Muscle of arm (tissue), 1 donor: ENCODE measurements at regions not wholly inside any gene's neighbourhood (a gene's known extent, or its start where the extent isn't known, plus 50 kb on each side); places are given as distances from the start of the nearest gene placed in this dataset.

ENCODE experiments used
- DNase-seq: peaks from one replicate; pipeline ENCODE4 v3.0.0-alpha.2; 2013

DNA sequence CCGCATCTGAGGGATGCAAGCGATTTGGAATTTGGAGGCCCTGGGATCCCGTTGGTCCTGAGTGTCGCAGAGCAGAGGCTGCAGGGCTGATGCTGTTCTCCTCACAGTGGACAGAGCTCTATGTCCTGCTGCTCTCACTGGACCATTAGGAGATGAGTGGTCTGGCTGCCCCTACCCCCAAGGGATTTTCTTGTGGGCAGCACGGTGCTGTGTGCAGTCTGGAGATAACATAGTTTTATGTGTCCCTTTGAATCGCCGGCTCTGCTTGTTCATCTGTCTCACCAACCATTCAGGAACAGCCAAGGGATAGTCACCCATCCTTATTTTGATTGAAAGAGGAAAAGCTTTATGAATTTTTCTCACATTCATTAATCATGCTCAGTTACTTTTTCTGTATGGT is 49.9 kb downstream of the CHRM3 start:
- DNase-seq, result no peak

DNA sequence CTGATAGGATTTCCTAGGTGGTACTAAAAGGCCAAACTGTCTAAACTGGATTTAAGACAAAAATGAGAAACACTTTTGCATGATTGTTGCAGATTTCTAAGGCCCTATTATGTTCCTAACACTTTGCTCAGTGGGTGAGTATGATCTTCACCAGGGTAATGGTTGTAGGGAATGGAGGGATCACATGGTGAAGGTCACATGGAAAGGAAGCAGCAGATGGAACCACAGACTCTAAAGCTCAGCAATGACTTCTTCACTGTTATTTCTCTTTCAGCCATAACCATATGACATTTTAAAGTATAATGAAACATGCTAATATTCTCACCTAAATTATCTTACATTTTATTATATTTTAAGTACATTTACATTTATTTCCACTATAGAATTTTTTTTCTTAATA is 51.5 kb downstream of the CHRM3 start:
- DNase-seq, result no peak

DNA sequence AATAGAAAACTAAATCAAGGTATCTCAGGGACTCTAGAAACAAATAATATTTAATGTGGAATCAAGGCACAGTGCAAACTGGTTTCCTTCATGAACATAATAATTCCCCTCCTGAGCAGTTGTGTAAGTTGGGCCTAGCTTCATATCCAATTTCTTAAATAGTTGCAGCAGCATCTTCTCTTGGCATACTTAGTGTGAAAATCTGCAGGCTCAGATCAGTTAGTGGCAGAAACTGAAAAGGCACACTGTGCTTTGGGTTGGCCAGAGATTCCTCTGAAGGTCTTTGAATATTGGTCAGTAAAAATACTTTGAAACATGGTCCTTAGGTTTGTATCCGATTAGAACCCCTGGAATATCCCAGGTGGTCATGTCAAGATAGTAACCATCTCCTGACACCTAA is 52.5 kb downstream of the CHRM3 start:
- no peak for DNase-seq

- peak; percentile 20 for DNase-seq
Observed at GRCh38 chr1:239443361-239443760, 57.0 kb downstream of the CHRM3 start.

- no peak for DNase-seq
Observed at GRCh38 chr1:239446611-239447010, 60.2 kb downstream of the CHRM3 start.

- DNase-seq, result no peak
Observed at GRCh38 chr1:239448911-239449310, 62.5 kb downstream of the CHRM3 start.

GRCh38 chr1:239455743-239456142 is 69.4 kb downstream of the CHRM3 start:
- no peak for DNase-seq

DNA sequence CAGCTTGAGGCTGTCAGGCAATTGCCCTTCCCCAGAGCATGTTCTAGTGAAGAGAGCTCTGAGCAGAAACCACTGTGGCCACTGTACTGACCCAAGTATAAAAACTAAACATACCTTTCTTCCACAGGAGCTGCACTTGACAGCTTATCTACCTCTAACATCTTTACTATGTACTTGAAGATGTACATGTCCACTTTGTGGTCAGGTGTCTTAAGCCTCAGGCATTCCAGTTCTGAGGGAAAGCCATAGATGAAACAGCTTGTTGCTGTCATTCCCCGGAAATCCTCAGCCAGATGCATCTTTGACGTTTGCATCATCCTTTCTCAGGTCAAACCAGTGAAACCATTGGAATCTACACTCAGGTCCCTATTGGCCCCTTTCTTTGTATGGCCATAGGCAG is 70.4 kb downstream of the CHRM3 start:
- no peak for DNase-seq

GRCh38 chr1:239457491-239458143 is 71.2 kb downstream of the CHRM3 start:
- no peak for DNase-seq

DNA sequence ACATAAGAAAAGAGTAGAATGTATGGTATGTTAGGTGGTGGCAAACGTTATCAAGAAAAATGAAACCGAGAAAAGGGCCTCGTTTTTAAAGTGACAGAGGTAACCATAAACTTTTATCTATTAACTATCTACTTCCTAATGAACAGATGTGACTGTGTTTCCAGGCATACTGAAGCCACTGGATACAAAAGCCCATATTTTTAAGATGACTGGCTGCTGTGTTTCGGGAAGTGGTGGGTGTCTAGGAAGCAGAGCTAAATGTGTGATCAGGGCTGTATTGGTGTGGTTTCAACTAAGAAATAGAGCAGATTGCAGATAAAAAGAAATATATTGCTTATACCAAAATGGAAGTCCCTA is 71.8 kb downstream of the CHRM3 start:
- DNase-seq, result no peak

DNA sequence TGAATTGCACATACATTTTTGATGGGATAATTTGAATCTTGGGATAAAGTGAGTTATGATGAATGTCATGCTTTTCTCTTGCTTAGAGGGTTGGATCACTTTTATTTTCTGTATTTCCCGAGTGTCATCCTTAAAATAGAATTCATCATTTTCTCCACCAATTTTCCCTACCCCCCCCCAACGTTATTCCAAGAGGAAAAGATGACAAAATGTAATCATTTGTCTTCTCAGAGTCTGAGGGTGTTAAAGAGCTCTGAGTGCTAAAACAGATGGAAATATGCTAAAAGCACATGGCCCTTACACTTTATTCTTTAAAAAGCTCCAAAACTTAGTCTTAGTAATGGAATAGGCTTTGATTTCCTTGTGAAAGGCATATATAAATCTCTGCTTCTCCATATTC is 81.4 kb downstream of the CHRM3 start:
- peak; percentile 19 for DNase-seq

DNA sequence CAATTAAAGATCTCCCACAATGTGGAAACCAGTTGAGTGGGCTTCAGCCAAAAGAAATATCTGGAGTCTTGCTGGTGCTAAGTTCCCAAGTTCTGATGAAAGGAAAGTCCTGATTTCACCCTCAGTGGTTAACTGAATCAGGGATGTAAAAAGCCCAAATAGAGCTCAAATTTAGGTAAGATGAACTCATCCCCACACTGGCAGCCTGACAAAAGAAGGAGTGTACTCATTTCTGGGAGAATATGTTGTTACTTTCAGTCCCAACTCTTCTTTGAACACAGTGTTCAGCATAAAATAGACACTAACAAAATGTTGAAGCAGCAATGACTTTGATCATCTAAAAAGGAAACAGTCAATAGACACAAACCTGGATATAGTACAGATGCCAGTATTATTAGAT is 91.7 kb downstream of the CHRM3 start:
- DNase-seq, result no peak

DNA sequence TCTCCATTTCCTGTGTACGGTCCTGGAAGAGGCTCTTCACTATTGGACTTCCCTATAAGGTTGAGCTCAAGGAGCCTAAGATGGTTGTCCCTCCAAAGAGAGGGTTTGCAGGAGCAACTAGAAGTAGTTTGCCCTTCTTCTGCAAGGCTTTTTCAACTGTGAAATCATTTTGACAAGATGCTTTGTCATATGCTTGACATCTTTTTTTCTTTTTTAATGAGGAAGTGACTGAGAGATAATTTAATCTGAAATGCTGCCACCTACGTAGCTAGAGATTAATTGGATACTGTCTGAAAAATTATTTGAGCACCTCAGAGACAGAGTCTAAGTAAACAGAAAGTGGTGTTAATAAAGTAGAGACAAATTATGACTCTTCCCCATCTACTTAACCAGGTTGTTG is 97.0 kb downstream of the CHRM3 start:
- no peak for DNase-seq

GRCh38 chr1:239493811-239494414 is 107.5 kb downstream of the CHRM3 start:
- DNase-seq, result peak; percentile 7

- no peak for DNase-seq
Observed at GRCh38 chr1:239505094-239505493, 118.7 kb downstream of the CHRM3 start.

DNA sequence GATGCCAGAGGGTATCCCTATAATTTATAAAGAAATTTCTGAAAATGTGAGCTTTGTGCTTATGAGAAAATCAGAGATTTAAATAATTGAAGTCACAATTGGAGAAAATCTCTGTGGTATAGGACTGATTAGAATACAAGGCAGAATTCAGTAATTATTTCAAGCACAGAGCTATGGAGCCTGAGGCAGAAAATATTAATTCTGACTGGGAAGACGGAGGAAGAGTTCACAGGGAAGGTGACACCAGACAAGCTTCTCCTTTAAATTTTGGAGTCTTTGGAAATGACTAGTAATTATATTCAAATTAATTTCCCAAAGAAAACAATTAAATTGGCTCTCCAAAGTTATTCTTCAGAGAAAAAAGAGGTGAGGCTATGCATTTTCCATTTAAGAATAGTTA is 121.5 kb downstream of the CHRM3 start:
- no peak for DNase-seq

DNA sequence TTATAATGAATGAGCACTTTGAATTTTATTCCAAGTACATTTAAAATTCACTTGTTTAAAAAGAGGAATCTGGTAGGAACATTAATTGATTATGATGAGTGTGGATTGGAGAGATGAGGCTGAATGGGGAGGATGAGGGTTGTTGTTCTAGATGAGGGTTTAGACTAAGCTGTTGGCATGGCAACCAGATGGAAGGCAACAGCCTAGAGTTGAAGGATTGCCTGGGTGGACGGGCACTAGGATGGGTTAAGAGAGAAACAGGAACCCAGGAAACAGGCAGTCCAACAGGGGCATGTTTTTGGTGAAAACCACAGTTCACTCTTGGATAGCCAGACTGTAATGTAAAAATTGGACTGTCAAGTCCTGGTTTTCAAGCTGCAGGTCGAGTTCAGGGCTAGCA is 125.5 kb downstream of the CHRM3 start:
- no peak for DNase-seq

DNA sequence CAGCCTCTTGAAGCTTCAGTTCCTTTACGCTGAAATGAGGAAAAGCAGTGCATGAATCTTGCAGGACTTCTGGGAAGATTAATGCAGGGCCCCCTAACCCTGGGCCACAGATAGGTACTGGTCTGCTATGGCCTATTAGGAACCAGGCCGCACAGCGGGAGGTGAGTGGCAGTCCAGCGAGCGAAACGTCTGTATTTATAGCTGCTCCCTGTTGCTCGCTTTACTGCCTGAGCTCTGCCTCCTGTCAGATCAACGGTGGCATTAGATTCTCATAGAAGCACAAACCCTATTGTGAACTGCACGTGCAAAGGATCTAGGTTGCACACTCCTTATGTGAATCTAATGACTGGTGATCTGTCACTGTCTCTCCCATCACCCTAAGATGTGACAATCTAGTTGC is 130.2 kb downstream of the CHRM3 start:
- DNase-seq, result no peak

DNA sequence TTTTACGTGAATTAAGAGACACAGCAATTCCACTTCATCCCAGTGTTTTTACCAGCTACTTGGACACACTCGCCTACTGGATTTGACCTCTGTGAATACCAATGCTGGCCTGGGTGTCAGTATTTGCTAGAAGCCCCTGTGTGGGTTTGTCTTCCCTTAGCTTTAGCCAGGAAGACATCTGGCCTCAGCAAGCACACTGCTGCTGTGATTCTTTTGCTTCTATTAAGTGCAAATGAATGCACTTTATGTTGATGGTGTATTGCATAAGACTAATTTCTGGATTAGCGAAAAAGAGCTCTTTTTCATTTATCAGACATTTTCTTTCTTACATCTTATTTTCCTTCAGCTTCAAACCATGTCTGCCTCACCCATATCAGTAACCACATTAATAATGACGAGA is 140.0 kb downstream of the CHRM3 start:
- DNase-seq, result no peak

- no peak for DNase-seq
Observed at GRCh38 chr1:239527051-239527693, 140.8 kb downstream of the CHRM3 start.

DNA sequence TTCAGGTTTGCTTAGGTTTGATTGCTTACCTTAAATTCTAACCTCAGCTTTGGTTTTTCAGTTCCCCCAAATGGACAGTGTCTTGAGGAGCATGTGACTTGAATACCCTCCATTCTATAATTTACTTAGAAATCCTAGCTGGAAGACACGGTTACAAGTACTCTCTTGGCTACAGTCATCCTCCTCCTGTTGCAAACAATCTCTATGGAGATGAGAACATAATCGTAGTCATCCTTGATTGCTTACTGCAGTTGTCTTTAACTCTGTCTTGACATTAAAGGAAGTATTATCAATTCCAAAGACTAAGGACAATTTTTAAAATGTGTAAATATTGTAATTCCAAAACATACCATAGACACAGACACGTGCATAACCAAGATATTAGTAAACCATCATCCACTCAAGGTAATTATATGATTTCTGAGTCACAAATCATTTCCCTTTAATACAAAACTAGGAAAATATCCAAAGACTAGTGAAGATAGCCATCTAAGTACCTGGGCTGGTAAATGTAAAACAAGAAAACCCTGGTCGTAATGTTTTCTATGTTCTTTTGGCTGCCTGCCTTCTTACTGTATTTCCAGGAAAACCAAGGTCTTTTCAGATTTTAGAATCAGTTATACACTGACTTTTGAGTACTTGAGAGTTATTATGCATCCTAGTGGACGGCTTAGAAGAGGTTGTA is 149.9 kb downstream of the CHRM3 start:
- peak; percentile 16 for DNase-seq

DNA sequence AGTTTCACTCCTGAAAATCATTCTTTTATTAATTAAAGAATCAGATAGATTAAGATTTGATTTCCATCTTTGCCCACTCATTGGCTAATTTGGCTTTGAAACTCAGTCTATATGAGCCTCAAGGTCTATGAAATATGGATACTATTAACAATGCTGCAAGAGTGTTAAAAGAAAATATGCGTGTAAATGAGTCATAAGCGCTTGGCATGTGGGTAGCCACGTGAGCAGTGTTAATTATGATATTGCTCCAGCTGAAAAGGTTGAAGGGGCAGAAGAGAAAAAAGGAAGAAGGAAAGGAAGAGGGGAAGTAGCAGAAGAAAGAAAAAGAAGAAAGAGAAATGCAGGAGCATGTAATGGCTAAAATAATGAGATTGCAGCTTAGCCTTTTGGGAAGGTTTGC is 151.4 kb downstream of the CHRM3 start:
- no peak for DNase-seq
